ENCODE measurements at regions not wholly inside any gene's neighbourhood (a gene's known extent, or its start where the extent isn't known, plus 50 kb on each side); places are given as distances from the start of the nearest gene placed in this dataset.
"Not testable (repeated sequence)": the region's sequence is repeated elsewhere in the genome, so short reads cannot be mapped to it uniquely, and the experiment has no call there.

- no peaks in the 10 kb centered on the region for H3K27me3 ChIP-seq (ENCODE audit: control insufficient read depth, insufficient read depth, low read length)
- no peak overlapping the region for H3K4me3 ChIP-seq (ENCODE audit: low read length)
- no CpG with 5 or more reads among the region's 3 CpGs for WGBS (ENCODE audit: insufficient coverage, insufficient read length)
- no peaks in the 10 kb centered on the region for H3K4me1 ChIP-seq (ENCODE audit: control insufficient read depth, insufficient read depth, low read length)
- no peak overlapping the region for H3K27ac ChIP-seq (ENCODE audit: low read length)
- H3K36me3 ChIP-seq (ENCODE audit: control insufficient read depth, insufficient read depth, low read length): no peaks in the 10 kb centered on the region
- DNase-seq (ENCODE audit: low read depth, low spot score): no peak
- H3K9me3 ChIP-seq (ENCODE audit: control insufficient read depth, insufficient read depth, low read length): no peaks in the 10 kb centered on the region
Measured at GRCh38 chr3:166556955-166557354, 719.7 kb upstream of the BCHE start.

GRCh38 chr3:166554023-166554422, 716.8 kb upstream of the BCHE start:
- no peaks in the 10 kb centered on the region for H3K4me1 ChIP-seq (ENCODE audit: control insufficient read depth, insufficient read depth, low read length)
- H3K27me3 ChIP-seq (ENCODE audit: control insufficient read depth, insufficient read depth, low read length): no peaks in the 10 kb centered on the region
- DNase-seq (ENCODE audit: low read depth, low spot score): no peak
- whole genome bisulfite sequencing (ENCODE audit: insufficient coverage, insufficient read length): no CpG with 5 or more reads among the region's 1 CpG
- H3K36me3 ChIP-seq (ENCODE audit: control insufficient read depth, insufficient read depth, low read length): no peaks in the 10 kb centered on the region
- no peaks in the 10 kb centered on the region for H3K9me3 ChIP-seq (ENCODE audit: control insufficient read depth, insufficient read depth, low read length)
- H3K4me3 ChIP-seq (ENCODE audit: low read length): no peak overlapping the region
- no peak overlapping the region for H3K27ac ChIP-seq (ENCODE audit: low read length)

DNA sequence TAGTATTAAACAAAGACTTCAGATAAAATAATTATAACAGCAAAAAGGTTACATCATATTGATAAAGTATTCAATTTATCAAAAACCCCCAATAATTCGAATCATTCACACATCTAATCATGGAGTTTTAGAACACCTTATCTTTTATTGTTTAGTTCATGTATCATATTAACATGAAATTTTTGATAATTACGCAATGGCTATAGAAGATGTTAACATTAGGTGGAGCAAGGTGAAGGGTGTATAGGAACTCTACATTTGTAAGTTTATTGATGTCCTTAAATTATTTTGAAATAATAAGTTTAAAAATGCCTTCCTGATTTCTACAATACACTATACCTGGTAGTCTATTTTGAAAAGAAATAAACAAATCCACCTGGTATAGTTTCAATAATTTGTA, 696.5 kb upstream of the BCHE start:
- Histone ChIP-seq H3K4me3 (ENCODE audit: low read length) (no peak overlapping the region), H3K27ac (ENCODE audit: low read length) (no peak overlapping the region), H3K27me3 (ENCODE audit: control insufficient read depth, insufficient read depth, low read length) (no peaks in the 10 kb centered on the region), H3K4me1 (ENCODE audit: control insufficient read depth, insufficient read depth, low read length) (no peaks in the 10 kb centered on the region), H3K36me3 (ENCODE audit: control insufficient read depth, insufficient read depth, low read length) (no peaks in the 10 kb centered on the region), H3K9me3 (ENCODE audit: control insufficient read depth, insufficient read depth, low read length) (no peaks in the 10 kb centered on the region; the same call in 1 of the 2 replicates)
- 100% methylated on average over 1 of the region's 2 CpGs for WGBS (ENCODE audit: insufficient coverage, insufficient read length)
- DNase-seq (ENCODE audit: low read depth, low spot score): no peak

DNA sequence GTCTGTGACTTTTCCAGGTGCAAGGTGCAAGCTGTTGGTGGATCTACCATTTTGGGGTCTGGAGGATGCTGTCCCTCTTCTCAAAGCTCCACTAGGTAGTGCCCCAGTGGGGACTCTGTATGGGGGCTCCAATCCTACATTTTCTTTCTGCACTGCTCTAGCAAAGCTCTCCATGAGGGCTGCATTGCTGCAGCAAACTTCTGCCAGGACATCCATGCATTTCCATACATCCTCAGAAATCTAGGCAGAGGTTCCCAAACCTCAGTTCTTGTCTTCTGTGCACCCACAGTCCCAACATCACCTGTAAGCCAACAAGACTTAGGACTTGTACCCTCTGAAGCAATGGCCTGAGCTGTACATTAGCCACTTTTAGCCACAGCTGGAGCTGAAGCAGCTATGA, 694.5 kb upstream of the BCHE start:
- DNase-seq (ENCODE audit: low read depth, low spot score): no peak

GRCh38 chr3:166527325-166527724, 690.1 kb upstream of the BCHE start:
- no CpG with 5 or more reads among the region's 2 CpGs for WGBS (ENCODE audit: insufficient coverage, insufficient read length)

More for the DNA sequence above, 694.5 kb upstream of the BCHE start:
- Histone ChIP-seq H3K27me3 (ENCODE audit: control insufficient read depth, insufficient read depth, low read length) (no peaks in the 10 kb centered on the region), H3K4me3 (ENCODE audit: low read length) (no peak overlapping the region), H3K36me3 (ENCODE audit: control insufficient read depth, insufficient read depth, low read length) (no peaks in the 10 kb centered on the region), H3K9me3 (ENCODE audit: control insufficient read depth, insufficient read depth, low read length) (no peaks in the 10 kb centered on the region; the same call in 1 of the 2 replicates), H3K4me1 (ENCODE audit: control insufficient read depth, insufficient read depth, low read length) (no peaks in the 10 kb centered on the region), H3K27ac (ENCODE audit: low read length) (no peak overlapping the region)

GRCh38 chr3:166526881-166527280, 689.7 kb upstream of the BCHE start:
- Histone ChIP-seq H3K4me3 (ENCODE audit: low read length) (no peak overlapping the region), H3K4me1 (ENCODE audit: control insufficient read depth, insufficient read depth, low read length) (no peaks in the 10 kb centered on the region), H3K36me3 (ENCODE audit: control insufficient read depth, insufficient read depth, low read length) (no peaks in the 10 kb centered on the region), H3K27me3 (ENCODE audit: control insufficient read depth, insufficient read depth, low read length) (no peaks in the 10 kb centered on the region), H3K9me3 (ENCODE audit: control insufficient read depth, insufficient read depth, low read length) (no peaks in the 10 kb centered on the region; the same call in 1 of the 2 replicates), H3K27ac (ENCODE audit: low read length) (no peak overlapping the region)
- WGBS (ENCODE audit: insufficient coverage, insufficient read length): no CpG with 5 or more reads among the region's 2 CpGs
- no peak for DNase-seq (ENCODE audit: low read depth, low spot score)

More at GRCh38 chr3:166527325-166527724, 690.1 kb upstream of the BCHE start:
- no peak for DNase-seq (ENCODE audit: low read depth, low spot score)
- Histone ChIP-seq H3K27ac (ENCODE audit: low read length) (no peak overlapping the region), H3K36me3 (ENCODE audit: control insufficient read depth, insufficient read depth, low read length) (no peaks in the 10 kb centered on the region), H3K27me3 (ENCODE audit: control insufficient read depth, insufficient read depth, low read length) (no peaks in the 10 kb centered on the region), H3K4me3 (ENCODE audit: low read length) (no peak overlapping the region), H3K9me3 (ENCODE audit: control insufficient read depth, insufficient read depth, low read length) (no peaks in the 10 kb centered on the region; the same call in 1 of the 2 replicates), H3K4me1 (ENCODE audit: control insufficient read depth, insufficient read depth, low read length) (no peaks in the 10 kb centered on the region)

DNA sequence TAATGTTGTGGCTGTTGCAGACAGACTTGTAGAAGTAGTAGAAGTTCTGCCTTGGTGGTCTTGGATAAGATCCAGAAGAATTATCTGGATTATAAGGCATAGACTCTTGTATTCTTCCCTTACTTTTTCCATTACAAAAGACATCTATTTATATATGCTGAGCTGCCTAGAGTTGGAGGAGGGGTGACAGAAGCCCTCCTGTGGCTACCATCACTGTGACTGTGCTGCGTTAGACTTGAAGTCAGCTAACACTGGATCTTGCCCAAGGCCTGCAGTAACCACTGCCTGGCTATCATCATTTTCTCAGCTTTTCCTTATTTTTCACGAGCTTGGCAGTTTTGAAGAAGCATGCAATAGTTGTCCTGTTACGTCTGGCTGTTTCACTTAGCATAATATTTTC, 684.8 kb upstream of the BCHE start:
- Histone ChIP-seq H3K4me3 (ENCODE audit: low read length) (no peak overlapping the region), H3K36me3 (ENCODE audit: control insufficient read depth, insufficient read depth, low read length) (no peaks in the 10 kb centered on the region), H3K9me3 (ENCODE audit: control insufficient read depth, insufficient read depth, low read length) (no peaks in the 10 kb centered on the region), H3K27ac (ENCODE audit: low read length) (no peak overlapping the region), H3K27me3 (ENCODE audit: control insufficient read depth, insufficient read depth, low read length) (no peaks in the 10 kb centered on the region), H3K4me1 (ENCODE audit: control insufficient read depth, insufficient read depth, low read length) (no peaks in the 10 kb centered on the region)
- WGBS (ENCODE audit: insufficient coverage, insufficient read length): no CpG with 5 or more reads among the region's 3 CpGs
- DNase-seq (ENCODE audit: low read depth, low spot score): no peak

DNA sequence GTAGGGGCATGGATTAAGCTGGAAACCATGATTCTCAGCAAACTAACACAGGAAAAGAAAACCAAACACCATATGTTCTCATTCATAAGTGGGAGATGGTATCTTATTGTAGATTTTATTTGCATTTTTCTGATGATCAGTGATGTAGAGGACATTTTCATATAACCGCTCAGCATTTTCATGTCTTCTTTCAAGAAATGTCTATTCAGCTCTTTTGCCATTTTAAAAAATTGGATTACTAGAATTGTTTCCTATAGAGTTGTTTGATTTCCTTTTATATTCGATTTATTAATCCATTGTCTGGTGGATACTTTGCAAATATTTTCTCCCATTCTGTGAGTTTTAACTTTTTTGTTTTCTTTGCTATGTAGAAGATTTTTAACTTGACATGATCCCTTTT, 682.2 kb upstream of the BCHE start:
- no peaks in the 10 kb centered on the region for H3K36me3 ChIP-seq (ENCODE audit: control insufficient read depth, insufficient read depth, low read length)
- H3K9me3 ChIP-seq (ENCODE audit: control insufficient read depth, insufficient read depth, low read length): no peaks in the 10 kb centered on the region
- no peaks in the 10 kb centered on the region for H3K27me3 ChIP-seq (ENCODE audit: control insufficient read depth, insufficient read depth, low read length)
- no peak for DNase-seq (ENCODE audit: low read depth, low spot score)
- WGBS (ENCODE audit: insufficient coverage, insufficient read length): no CpG with 5 or more reads among the region's 2 CpGs
- no peak overlapping the region for H3K27ac ChIP-seq (ENCODE audit: low read length)
- H3K4me3 ChIP-seq (ENCODE audit: low read length): no peak overlapping the region
- no peaks in the 10 kb centered on the region for H3K4me1 ChIP-seq (ENCODE audit: control insufficient read depth, insufficient read depth, low read length)

- no peak overlapping the region for H3K4me3 ChIP-seq (ENCODE audit: low read length)
- no CpG with 5 or more reads among the region's 2 CpGs for WGBS (ENCODE audit: insufficient coverage, insufficient read length)
- H3K4me1 ChIP-seq (ENCODE audit: control insufficient read depth, insufficient read depth, low read length): no peaks in the 10 kb centered on the region
- no peaks in the 10 kb centered on the region for H3K36me3 ChIP-seq (ENCODE audit: control insufficient read depth, insufficient read depth, low read length)
- H3K27me3 ChIP-seq (ENCODE audit: control insufficient read depth, insufficient read depth, low read length): no peaks in the 10 kb centered on the region
- H3K9me3 ChIP-seq (ENCODE audit: control insufficient read depth, insufficient read depth, low read length): no peaks in the 10 kb centered on the region
- no peak for DNase-seq (ENCODE audit: low read depth, low spot score)
- no peak overlapping the region for H3K27ac ChIP-seq (ENCODE audit: low read length)
Measured at GRCh38 chr3:166518040-166518439, 680.8 kb upstream of the BCHE start.

- DNase-seq (ENCODE audit: low read depth, low spot score): no peak
Measured at GRCh38 chr3:166510382-166510781, 673.2 kb upstream of the BCHE start.

GRCh38 chr3:166500420-166500819, 663.2 kb upstream of the BCHE start:
- not testable (repeated sequence) for H3K4me3 ChIP-seq (ENCODE audit: low read length); H3K27ac ChIP-seq (ENCODE audit: low read length); H3K36me3 ChIP-seq (ENCODE audit: control insufficient read depth, insufficient read depth, low read length); H3K4me1 ChIP-seq (ENCODE audit: control insufficient read depth, insufficient read depth, low read length); H3K27me3 ChIP-seq (ENCODE audit: control insufficient read depth, insufficient read depth, low read length); H3K9me3 ChIP-seq (ENCODE audit: control insufficient read depth, insufficient read depth, low read length); DNase-seq (ENCODE audit: low read depth, low spot score)
- no CpG with 5 or more reads among the region's 2 CpGs for WGBS (ENCODE audit: insufficient coverage, insufficient read length)

More at GRCh38 chr3:166510382-166510781, 673.2 kb upstream of the BCHE start:
- no peaks in the 10 kb centered on the region for H3K9me3 ChIP-seq (ENCODE audit: control insufficient read depth, insufficient read depth, low read length)
- peaks cover 1% of the 10 kb centered on the region; the same call in 1 of the 2 replicates for H3K4me1 ChIP-seq (ENCODE audit: control insufficient read depth, insufficient read depth, low read length)
- no peaks in the 10 kb centered on the region for H3K36me3 ChIP-seq (ENCODE audit: control insufficient read depth, insufficient read depth, low read length)
- H3K27ac ChIP-seq (ENCODE audit: low read length): no peak overlapping the region
- no peak overlapping the region for H3K4me3 ChIP-seq (ENCODE audit: low read length)
- no peaks in the 10 kb centered on the region for H3K27me3 ChIP-seq (ENCODE audit: control insufficient read depth, insufficient read depth, low read length)
- WGBS (ENCODE audit: insufficient coverage, insufficient read length): no CpG with 5 or more reads among the region's 4 CpGs

Measured in iPS DF 6.9 (cell line).